HCT116 (cell line): ENCODE measurements at regions not wholly inside any gene's neighbourhood (a gene's known extent, or its start where the extent isn't known, plus 50 kb on each side); places are given as distances from the start of the nearest gene placed in this dataset.

Experiments used
- CBX3 ChIP-seq: IDR thresholded peaks from 2 replicates; pipeline ENCODE4 v1.6.1; 2012; ENCODE audit warnings: low read depth
- CTCF ChIP-seq, 3 experiments: fragments of 200-600 bp in 1 of 3; sonication (generic) in 1 of 3; IDR thresholded peaks in 2 of 3; conservative IDR thresholded peaks in 1 of 3; 2 replicates each; pipeline ENCODE4 v1.5.1; 2012 to 2017; ENCODE audit warnings: low read depth in 2 of 3, low read length in 2 of 3, antibody characterized with exemption in 1 of 3, borderline replicate concordance in 1 of 3, control low read depth in 1 of 3, mild to moderate bottlenecking in 1 of 3, mixed read lengths in 1 of 3, mixed run types in 1 of 3, moderate library complexity in 1 of 3; ENCODE audit not compliant: insufficient read depth in 1 of 3
- EZH2 ChIP-seq: fragments of 200-600 bp; sonication (generic); IDR thresholded peaks from 2 replicates; pipeline ENCODE4 v1.6.1; 2017; ENCODE audit warnings: antibody characterized with exemption, mixed run types
- EZH2phosphoT487 ChIP-seq: fragments of 200-600 bp; IDR thresholded peaks from 2 replicates; pipeline ENCODE4 v1.6.1; 2018; ENCODE audit warnings: antibody characterized with exemption, borderline replicate concordance
- POLR2A ChIP-seq: IDR thresholded peaks from 2 replicates; pipeline ENCODE4 v1.7.0; 2011; ENCODE audit warnings: borderline replicate concordance; ENCODE audit not compliant: insufficient read depth, insufficient read length; ENCODE audit errors: extremely low read depth
- RAD21 ChIP-seq: IDR thresholded peaks from 2 replicates; pipeline ENCODE4 v1.6.1; 2012; ENCODE audit warnings: low read depth, mild to moderate bottlenecking
- YY1 ChIP-seq: IDR thresholded peaks from 2 replicates; pipeline ENCODE4 v1.6.1; 2011; ENCODE audit warnings: low read length, low read depth, moderate library complexity, mild to moderate bottlenecking; ENCODE audit not compliant: insufficient replicate concordance; ENCODE audit errors: extremely low read depth
- TF ChIP-seq, protein P1 (sequence below): IDR thresholded peaks from 2 replicates; pipeline ENCODE4 v1.6.1; 2012
- TF ChIP-seq, protein P2 (sequence below): IDR thresholded peaks from 2 replicates; pipeline ENCODE4 v1.6.1; 2012

GRCh38 chr10:3919709-3920308, 134.8 kb upstream of the KLF6 start:
- TF ChIP-seq CTCF (IDR thresholded peaks at IDR 0.05 in 2 of 3, conservative IDR thresholded peaks at IDR 0.05 in 1 of 3; ENCODE audit: borderline replicate concordance in 1 of 3, insufficient read depth in 1 of 3, low read depth in 2 of 3, low read length in 2 of 3) (no peak), CBX3 (no peak), EZH2 (no peak), POLR2A (no peak), YY1 (no peak), RAD21 (no peak), EZH2phosphoT487 (no peak)
- TF ChIP-seq, protein P1, sequence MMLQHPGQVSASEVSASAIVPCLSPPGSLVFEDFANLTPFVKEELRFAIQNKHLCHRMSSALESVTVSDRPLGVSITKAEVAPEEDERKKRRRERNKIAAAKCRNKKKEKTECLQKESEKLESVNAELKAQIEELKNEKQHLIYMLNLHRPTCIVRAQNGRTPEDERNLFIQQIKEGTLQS = no peak
- TF ChIP-seq, protein P2, sequence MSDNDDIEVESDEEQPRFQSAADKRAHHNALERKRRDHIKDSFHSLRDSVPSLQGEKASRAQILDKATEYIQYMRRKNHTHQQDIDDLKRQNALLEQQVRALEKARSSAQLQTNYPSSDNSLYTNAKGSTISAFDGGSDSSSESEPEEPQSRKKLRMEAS = no peak
